Loucy (cell line): ENCODE measurements at regions not wholly inside any gene's neighbourhood (a gene's known extent, or its start where the extent isn't known, plus 50 kb on each side); places are given as distances from the start of the nearest gene placed in this dataset.

Experiments
- H2AFZ ChIP-seq: fragments of 200-600 bp; sonication (generic); 2 replicates; pipeline ENCODE4 v1.6.0; 2016; ENCODE audit warnings: antibody characterized with exemption, mild to moderate bottlenecking, low read length, moderate library complexity
- H3F3A ChIP-seq: fragments of 200-600 bp; 2 replicates; pipeline ENCODE4 v1.6.0; 2016; ENCODE audit warnings: antibody characterized with exemption, low read depth, mild to moderate bottlenecking
- H3K27me3 ChIP-seq: fragments of 200-600 bp; sonication (generic); 2 replicates; pipeline ENCODE4 v1.6.1; 2014; ENCODE audit warnings: low read length, mild to moderate bottlenecking; ENCODE audit not compliant: insufficient read depth, poor library complexity, severe bottlenecking
- H3K36me3 ChIP-seq: fragments of 200-600 bp; sonication (generic); 2 replicates; pipeline ENCODE4 v1.6.1; 2016; ENCODE audit warnings: low read length; ENCODE audit not compliant: insufficient read depth
- H3K4me1 ChIP-seq: fragments of 200-600 bp; sonication (generic); 2 replicates; pipeline ENCODE4 v1.5.1; 2014; ENCODE audit warnings: low read length, mild to moderate bottlenecking; ENCODE audit not compliant: insufficient read depth, poor library complexity, severe bottlenecking
- H3K4me2 ChIP-seq: fragments of 200-600 bp; sonication (generic); 2 replicates; pipeline ENCODE4 v1.6.0; 2014; ENCODE audit warnings: antibody characterized with exemption, low read length, low read depth, mild to moderate bottlenecking; ENCODE audit not compliant: poor library complexity, severe bottlenecking
- H3K4me3 ChIP-seq: fragments of 200-600 bp; sonication (generic); 2 replicates; pipeline ENCODE4 v1.5.1; 2014; ENCODE audit warnings: low read length, mild to moderate bottlenecking, mixed read lengths; ENCODE audit not compliant: poor library complexity, severe bottlenecking
- H3K79me2 ChIP-seq: fragments of 200-600 bp; sonication (generic); 2 replicates; pipeline ENCODE4 v1.6.1; 2014; ENCODE audit warnings: low read length; ENCODE audit not compliant: insufficient read depth
- H3K9ac ChIP-seq: fragments of 200-600 bp; sonication (generic); 2 replicates; pipeline ENCODE4 v1.6.0; 2014; ENCODE audit warnings: mild to moderate bottlenecking, low read depth, low read length, moderate library complexity; ENCODE audit not compliant: poor library complexity, severe bottlenecking
- H3K9me2 ChIP-seq: fragments of 200-600 bp; sonication (generic); replicated peaks from 2 replicates; pipeline ENCODE4 v1.6.1; 2016; ENCODE audit warnings: low read depth, low read length, mixed read lengths
- H3K9me3 ChIP-seq: fragments of 200-600 bp; sonication (generic); 2 replicates; pipeline ENCODE4 v1.6.1; 2014; ENCODE audit warnings: mild to moderate bottlenecking, antibody characterized with exemption, low read length, low read depth; ENCODE audit not compliant: insufficient read depth
- H4K20me1 ChIP-seq: fragments of 200-600 bp; sonication (generic); 2 replicates; pipeline ENCODE4 v1.6.0; 2014; ENCODE audit warnings: antibody characterized with exemption, low read length, mild to moderate bottlenecking; ENCODE audit not compliant: insufficient read depth, poor library complexity, severe bottlenecking
- CTCF ChIP-seq: fragments of 200-600 bp; sonication (generic); conservative IDR thresholded peaks from 2 replicates; pipeline ENCODE4 v1.5.1; 2014; ENCODE audit warnings: mild to moderate bottlenecking, antibody characterized with exemption, low read length
- EZH2phosphoT487 ChIP-seq: fragments of 200-600 bp; IDR thresholded peaks from 2 replicates; pipeline ENCODE4 v1.6.1; 2018; ENCODE audit warnings: antibody characterized with exemption, mild to moderate bottlenecking, moderate library complexity, borderline replicate concordance

DNA sequence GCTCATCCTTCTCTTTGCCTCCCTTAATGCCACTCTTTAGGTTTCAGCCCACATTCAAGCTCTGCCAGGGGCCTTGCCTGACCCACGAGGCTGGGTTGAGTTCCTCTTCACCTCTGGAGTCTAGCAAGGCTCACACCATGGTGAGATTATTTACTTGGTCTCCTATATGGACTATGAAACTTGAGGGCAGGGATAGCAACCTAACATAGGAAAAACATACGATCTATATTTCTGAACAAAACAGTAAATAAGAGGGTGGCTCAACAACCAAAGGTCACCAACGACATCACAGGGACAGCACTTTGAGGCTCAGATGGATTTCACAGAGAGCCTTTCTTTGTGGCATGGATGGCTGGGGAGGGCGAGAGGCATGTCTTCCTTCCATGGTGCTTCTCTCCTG, 197.0 kb downstream of the MAF start:
- Histone ChIP-seq H3K79me2 (no peaks in the 10 kb centered on the region), H3K4me1 (no peaks in the 10 kb centered on the region), H3K9me3 (no peaks in the 10 kb centered on the region), H3K4me2 (no peak overlapping the region), H3F3A (no peaks in the 10 kb centered on the region), H3K36me3 (no peaks in the 10 kb centered on the region), H3K9ac (no peak overlapping the region), H4K20me1 (no peaks in the 10 kb centered on the region), H3K27me3 (no peaks in the 10 kb centered on the region), H3K9me2 (no peaks in the 10 kb centered on the region), H2AFZ (no peak overlapping the region), H3K4me3 (no peak overlapping the region)
- no peak for TF ChIP-seq CTCF
- no peak for TF ChIP-seq EZH2phosphoT487

GRCh38 chr16:79402920-79403319, 197.6 kb downstream of the MAF start:
- no peaks in the 10 kb centered on the region for H4K20me1 ChIP-seq
- H3K9me3 ChIP-seq = no peaks in the 10 kb centered on the region
- no peaks in the 10 kb centered on the region for H3K79me2 ChIP-seq

DNA sequence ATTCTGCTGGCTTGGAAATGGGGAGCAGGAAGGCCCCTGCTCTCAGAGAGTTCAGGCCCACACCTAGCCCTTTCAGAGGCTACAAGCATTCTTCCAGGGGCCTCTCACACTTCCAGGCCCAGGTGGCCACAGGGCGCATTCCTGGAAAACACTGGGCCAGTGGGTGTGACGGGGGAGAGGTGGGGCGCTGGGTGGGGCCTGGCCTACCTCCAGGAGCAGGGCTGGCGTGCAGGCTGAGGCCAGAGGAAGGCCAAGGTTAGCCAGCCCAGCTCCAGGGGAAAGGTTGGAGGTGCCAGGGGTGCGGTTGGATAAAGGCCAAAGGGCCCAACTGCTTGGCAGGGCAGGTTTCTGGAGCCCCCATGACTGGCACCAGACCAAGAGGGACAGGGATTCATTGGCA, 198.2 kb downstream of the MAF start:
- Histone ChIP-seq H3K27me3 (no peaks in the 10 kb centered on the region), H3K4me1 (no peaks in the 10 kb centered on the region), H3K4me2 (no peak overlapping the region), H2AFZ (no peak overlapping the region), H3K36me3 (no peaks in the 10 kb centered on the region), H3K9me3 (no peaks in the 10 kb centered on the region), H3K79me2 (no peaks in the 10 kb centered on the region), H3K4me3 (no peak overlapping the region), H3F3A (no peaks in the 10 kb centered on the region), H4K20me1 (no peaks in the 10 kb centered on the region), H3K9ac (no peak overlapping the region), H3K9me2 (no peaks in the 10 kb centered on the region)
- TF ChIP-seq CTCF (no peak), EZH2phosphoT487 (no peak)

More at GRCh38 chr16:79402920-79403319, 197.6 kb downstream of the MAF start:
- Histone ChIP-seq H3K4me2 (no peak overlapping the region), H3K27me3 (no peaks in the 10 kb centered on the region), H3K4me1 (no peaks in the 10 kb centered on the region), H3K4me3 (no peak overlapping the region), H2AFZ (no peak overlapping the region), H3K9ac (no peak overlapping the region), H3K36me3 (no peaks in the 10 kb centered on the region), H3F3A (no peaks in the 10 kb centered on the region), H3K9me2 (no peaks in the 10 kb centered on the region)
- no peak for TF ChIP-seq CTCF
- no peak for TF ChIP-seq EZH2phosphoT487
